GM23338 (cell line): ENCODE measurements at regions not wholly inside any gene's neighbourhood (a gene's known extent, or its start where the extent isn't known, plus 50 kb on each side); places are given as distances from the start of the nearest gene placed in this dataset.

Source experiments
- CREB1 ChIP-seq: fragments of 250-450 bp; sonication (Bioruptor Pico); IDR thresholded peaks from 2 replicates; pipeline ENCODE4 v1.5.0; 2020; ENCODE audit warnings: low read depth, mild to moderate bottlenecking, moderate library complexity
- EZH2 ChIP-seq: fragments of 200-600 bp; sonication (generic); IDR thresholded peaks from one replicate; pipeline ENCODE4 v1.8.0; 2017; ENCODE audit warnings: antibody characterized with exemption, mild to moderate bottlenecking, low read depth; ENCODE audit not compliant: unreplicated experiment
- EZH2phosphoT487 ChIP-seq: fragments of 200-600 bp; sonication (generic); IDR thresholded peaks from one replicate; pipeline ENCODE4 v1.8.1; 2018; ENCODE audit warnings: antibody characterized with exemption; ENCODE audit not compliant: unreplicated experiment
- JUNB ChIP-seq: IDR thresholded peaks from one replicate; pipeline ENCODE4 v1.6.1; 2016; ENCODE audit warnings: antibody characterized with exemption; ENCODE audit not compliant: unreplicated experiment
- POLR2AphosphoS5 ChIP-seq: IDR thresholded peaks from 2 replicates; pipeline ENCODE4 v1.6.1; 2016; ENCODE audit warnings: antibody characterized with exemption, low read depth
- ZNF114 ChIP-seq: fragments of 250-450 bp; sonication (Bioruptor Pico); IDR thresholded peaks from 2 replicates; pipeline ENCODE4 v1.5.0; 2020; ENCODE audit warnings: mild to moderate bottlenecking, moderate library complexity
- ZNF331 ChIP-seq: fragments of 250-450 bp; sonication (Bioruptor Pico); IDR thresholded peaks from 2 replicates; pipeline ENCODE4 v1.5.0; 2020; ENCODE audit warnings: low read depth, mild to moderate bottlenecking, moderate library complexity
- TF ChIP-seq, protein P1 (sequence below): IDR thresholded peaks from one replicate; pipeline ENCODE4 v1.6.1; 2018; ENCODE audit warnings: antibody characterized with exemption; ENCODE audit not compliant: unreplicated experiment
- TF ChIP-seq, protein P2 (sequence below), 2 experiments: fragments of 200-600 bp in 1 of 2; sonication (generic) in 1 of 2; conservative IDR thresholded peaks; 2 replicates each; pipeline versions ENCODE4 v1.5.1 to v1.6.1; 2016 to 2017; ENCODE audit warnings: antibody characterized with exemption in 2 of 2, low read depth in 2 of 2, mild to moderate bottlenecking in 2 of 2, moderate library complexity in 1 of 2

DNA sequence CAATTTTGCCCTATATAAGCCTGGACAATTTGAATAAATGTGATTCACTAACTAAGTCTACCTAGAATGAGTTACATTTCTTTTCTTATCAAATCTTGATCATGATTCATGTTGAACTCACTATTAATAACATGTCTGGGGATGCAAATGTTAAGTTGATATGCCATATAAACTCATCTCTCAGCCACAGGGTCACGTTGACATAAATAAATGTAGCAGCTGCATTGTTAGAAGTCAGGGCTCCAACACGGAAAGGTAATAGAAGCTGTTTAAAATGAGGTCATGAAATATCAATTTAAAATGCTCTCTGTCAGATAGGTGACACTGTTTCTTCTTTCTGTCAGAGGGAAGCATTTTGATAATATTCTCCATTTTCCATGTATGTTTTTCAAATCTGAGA, 521.9 kb downstream of the CCDC85A start:
- TF ChIP-seq, protein P1, sequence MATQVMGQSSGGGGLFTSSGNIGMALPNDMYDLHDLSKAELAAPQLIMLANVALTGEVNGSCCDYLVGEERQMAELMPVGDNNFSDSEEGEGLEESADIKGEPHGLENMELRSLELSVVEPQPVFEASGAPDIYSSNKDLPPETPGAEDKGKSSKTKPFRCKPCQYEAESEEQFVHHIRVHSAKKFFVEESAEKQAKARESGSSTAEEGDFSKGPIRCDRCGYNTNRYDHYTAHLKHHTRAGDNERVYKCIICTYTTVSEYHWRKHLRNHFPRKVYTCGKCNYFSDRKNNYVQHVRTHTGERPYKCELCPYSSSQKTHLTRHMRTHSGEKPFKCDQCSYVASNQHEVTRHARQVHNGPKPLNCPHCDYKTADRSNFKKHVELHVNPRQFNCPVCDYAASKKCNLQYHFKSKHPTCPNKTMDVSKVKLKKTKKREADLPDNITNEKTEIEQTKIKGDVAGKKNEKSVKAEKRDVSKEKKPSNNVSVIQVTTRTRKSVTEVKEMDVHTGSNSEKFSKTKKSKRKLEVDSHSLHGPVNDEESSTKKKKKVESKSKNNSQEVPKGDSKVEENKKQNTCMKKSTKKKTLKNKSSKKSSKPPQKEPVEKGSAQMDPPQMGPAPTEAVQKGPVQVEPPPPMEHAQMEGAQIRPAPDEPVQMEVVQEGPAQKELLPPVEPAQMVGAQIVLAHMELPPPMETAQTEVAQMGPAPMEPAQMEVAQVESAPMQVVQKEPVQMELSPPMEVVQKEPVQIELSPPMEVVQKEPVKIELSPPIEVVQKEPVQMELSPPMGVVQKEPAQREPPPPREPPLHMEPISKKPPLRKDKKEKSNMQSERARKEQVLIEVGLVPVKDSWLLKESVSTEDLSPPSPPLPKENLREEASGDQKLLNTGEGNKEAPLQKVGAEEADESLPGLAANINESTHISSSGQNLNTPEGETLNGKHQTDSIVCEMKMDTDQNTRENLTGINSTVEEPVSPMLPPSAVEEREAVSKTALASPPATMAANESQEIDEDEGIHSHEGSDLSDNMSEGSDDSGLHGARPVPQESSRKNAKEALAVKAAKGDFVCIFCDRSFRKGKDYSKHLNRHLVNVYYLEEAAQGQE = no peak
- TF ChIP-seq POLR2AphosphoS5 (no peak), EZH2 (no peak), ZNF114 (CRISPR knock-in tag) (no peak), EZH2phosphoT487 (no peak), JUNB (no peak), ZNF331 (CRISPR knock-in tag) (no peak), CREB1 (no peak)
- TF ChIP-seq, protein P2, sequence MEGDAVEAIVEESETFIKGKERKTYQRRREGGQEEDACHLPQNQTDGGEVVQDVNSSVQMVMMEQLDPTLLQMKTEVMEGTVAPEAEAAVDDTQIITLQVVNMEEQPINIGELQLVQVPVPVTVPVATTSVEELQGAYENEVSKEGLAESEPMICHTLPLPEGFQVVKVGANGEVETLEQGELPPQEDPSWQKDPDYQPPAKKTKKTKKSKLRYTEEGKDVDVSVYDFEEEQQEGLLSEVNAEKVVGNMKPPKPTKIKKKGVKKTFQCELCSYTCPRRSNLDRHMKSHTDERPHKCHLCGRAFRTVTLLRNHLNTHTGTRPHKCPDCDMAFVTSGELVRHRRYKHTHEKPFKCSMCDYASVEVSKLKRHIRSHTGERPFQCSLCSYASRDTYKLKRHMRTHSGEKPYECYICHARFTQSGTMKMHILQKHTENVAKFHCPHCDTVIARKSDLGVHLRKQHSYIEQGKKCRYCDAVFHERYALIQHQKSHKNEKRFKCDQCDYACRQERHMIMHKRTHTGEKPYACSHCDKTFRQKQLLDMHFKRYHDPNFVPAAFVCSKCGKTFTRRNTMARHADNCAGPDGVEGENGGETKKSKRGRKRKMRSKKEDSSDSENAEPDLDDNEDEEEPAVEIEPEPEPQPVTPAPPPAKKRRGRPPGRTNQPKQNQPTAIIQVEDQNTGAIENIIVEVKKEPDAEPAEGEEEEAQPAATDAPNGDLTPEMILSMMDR (conservative IDR thresholded peaks at IDR 0.05; ENCODE audit: low read depth in 2 of 2) = no peak
